B cell (primary cell): ENCODE measurements at regions not wholly inside any gene's neighbourhood (a gene's known extent, or its start where the extent isn't known, plus 50 kb on each side); places are given as distances from the start of the nearest gene placed in this dataset.

Source experiments
- CTCF ChIP-seq: fragments of 200-600 bp; IDR thresholded peaks from one replicate; pipeline ENCODE4 v1.8.0; 2022; ENCODE audit warnings: antibody characterized with exemption, mild to moderate bottlenecking
- EZH2 ChIP-seq: IDR thresholded peaks from 2 replicates; pipeline ENCODE4 v1.6.1; 2012; ENCODE audit warnings: borderline replicate concordance, low read depth, mild to moderate bottlenecking, moderate library complexity, low read length; ENCODE audit not compliant: insufficient read depth, poor library complexity, severe bottlenecking

GRCh38 chr4:175146799-175147198 is 228.6 kb downstream of the ADAM29 start:
- TF ChIP-seq CTCF (no peak), EZH2 (no peak)
